GM19324 (cell line): ENCODE measurements at regions not wholly inside any gene's neighbourhood (a gene's known extent, or its start where the extent isn't known, plus 50 kb on each side); places are given as distances from the start of the nearest gene placed in this dataset.
"Not testable (repeated sequence)": the region's sequence is repeated elsewhere in the genome, so short reads cannot be mapped to it uniquely, and the experiment has no call there.

ENCODE experiments used
- ATAC-seq: cut with Tn5 transposase; IDR thresholded peaks from one replicate; pipeline ENCODE4 v1.9.1; 2021; ENCODE audit warnings: mild to moderate bottlenecking, moderate library complexity; ENCODE audit not compliant: unreplicated experiment, low FRiP score

- not testable (repeated sequence) for ATAC-seq
Measured at GRCh38 chr6:104676679-104677078, 183.0 kb downstream of the HACE1 start.

- ATAC-seq: not testable (repeated sequence)
Measured at GRCh38 chr6:104675161-104675560, 184.6 kb downstream of the HACE1 start.

GRCh38 chr6:104673078-104673477 lies 186.6 kb downstream of the HACE1 start:
- ATAC-seq: not testable (repeated sequence)

GRCh38 chr6:104671591-104671891 lies 188.2 kb downstream of the HACE1 start:
- ATAC-seq: not testable (repeated sequence)

GRCh38 chr6:104670834-104671590 lies 188.7 kb downstream of the HACE1 start:
- not testable (repeated sequence) for ATAC-seq

- no peak for ATAC-seq
Measured at GRCh38 chr6:104669483-104669882, 190.2 kb downstream of the HACE1 start.

- no peak for ATAC-seq
Measured at GRCh38 chr6:104656235-104656634, 203.5 kb downstream of the HACE1 start.

- no peak for ATAC-seq
Measured at GRCh38 chr6:104653781-104654180, 205.9 kb downstream of the HACE1 start.

- no peak for ATAC-seq
Measured at GRCh38 chr6:104648347-104648746, 211.4 kb downstream of the HACE1 start.

GRCh38 chr6:104644848-104645247 lies 214.9 kb downstream of the HACE1 start:
- no peak for ATAC-seq

- ATAC-seq: no peak
Measured at GRCh38 chr6:104642871-104643270, 216.8 kb downstream of the HACE1 start.

GRCh38 chr6:104640761-104641160 lies 219.0 kb downstream of the HACE1 start:
- ATAC-seq: no peak

- ATAC-seq: no peak
Measured at GRCh38 chr6:104640150-104640700, 219.5 kb downstream of the HACE1 start.

GRCh38 chr6:104639668-104640067 lies 220.1 kb downstream of the HACE1 start:
- ATAC-seq: no peak

- no peak for ATAC-seq
Measured at GRCh38 chr6:104638841-104639290, 220.9 kb downstream of the HACE1 start.

GRCh38 chr6:104633125-104633524 lies 226.6 kb downstream of the HACE1 start:
- no peak for ATAC-seq

- no peak for ATAC-seq
Measured at GRCh38 chr6:104632588-104632987, 227.1 kb downstream of the HACE1 start.

GRCh38 chr6:104630955-104631354 lies 228.8 kb downstream of the HACE1 start:
- ATAC-seq: no peak

GRCh38 chr6:104630522-104630921 lies 229.2 kb downstream of the HACE1 start:
- ATAC-seq: no peak

- no peak for ATAC-seq
Measured at GRCh38 chr6:104629826-104630225, 229.9 kb downstream of the HACE1 start.

GRCh38 chr6:104625536-104625935 lies 234.2 kb downstream of the HACE1 start:
- no peak for ATAC-seq

GRCh38 chr6:104623052-104623690 lies 236.5 kb downstream of the HACE1 start:
- no peak for ATAC-seq
